ENCODE measurements at regions not wholly inside any gene's neighbourhood (a gene's known extent, or its start where the extent isn't known, plus 50 kb on each side); places are given as distances from the start of the nearest gene placed in this dataset.
"Not testable (repeated sequence)": the region's sequence is repeated elsewhere in the genome, so short reads cannot be mapped to it uniquely, and the experiment has no call there.

GRCh38 chr2:18267501-18267900 is 293.0 kb downstream of the RDH14 start:
- FAIRE-seq (no peak), DNase-seq (ENCODE audit: insufficient read length) (no peak)
- TF ChIP-seq TAF1 (IDR thresholded peaks at IDR 0.05; ENCODE audit: borderline replicate concordance, low read depth, low read length) (no peak), POLR2AphosphoS5 (IDR thresholded peaks at IDR 0.05; ENCODE audit: low read depth, low read length) (no peak)

- FAIRE-seq; DNase-seq (ENCODE audit: insufficient read length): not testable (repeated sequence)
Measured at GRCh38 chr2:18266699-18267098, 293.8 kb downstream of the RDH14 start.

- DNase-seq (ENCODE audit: insufficient read length) = no peak
- no peak for TF ChIP-seq POLR2AphosphoS5 (IDR thresholded peaks at IDR 0.05; ENCODE audit: low read depth, low read length)
- TF ChIP-seq POLR2A (IDR thresholded peaks at IDR 0.05; ENCODE audit: low read depth, low read length) = no peak
- no peak for TF ChIP-seq TAF1 (IDR thresholded peaks at IDR 0.05; ENCODE audit: borderline replicate concordance, low read depth, low read length)
- FAIRE-seq = no peak
Measured at GRCh38 chr2:18265614-18266586, 294.6 kb downstream of the RDH14 start.

GRCh38 chr2:18262601-18263000 is 297.9 kb downstream of the RDH14 start:
- TF ChIP-seq POLR2A (IDR thresholded peaks at IDR 0.05; ENCODE audit: low read depth, low read length) (no peak), POLR2AphosphoS5 (IDR thresholded peaks at IDR 0.05; ENCODE audit: low read depth, low read length) (no peak), TAF1 (IDR thresholded peaks at IDR 0.05; ENCODE audit: borderline replicate concordance, low read depth, low read length) (no peak)
- DNase-seq (ENCODE audit: insufficient read length) (no peak), FAIRE-seq (no peak)

- TF ChIP-seq TAF1 (IDR thresholded peaks at IDR 0.05; ENCODE audit: borderline replicate concordance, low read depth, low read length) (no peak), POLR2AphosphoS5 (IDR thresholded peaks at IDR 0.05; ENCODE audit: low read depth, low read length) (no peak), POLR2A (IDR thresholded peaks at IDR 0.05; ENCODE audit: low read depth, low read length) (no peak)
- DNase-seq (ENCODE audit: insufficient read length) (no peak), FAIRE-seq (no peak)
Measured at GRCh38 chr2:18253686-18254197, 306.7 kb downstream of the RDH14 start.

- TF ChIP-seq POLR2AphosphoS5 (IDR thresholded peaks at IDR 0.05; ENCODE audit: low read depth, low read length) = no peak
- no peak for TF ChIP-seq POLR2A (IDR thresholded peaks at IDR 0.05; ENCODE audit: low read depth, low read length)
- TF ChIP-seq TAF1 (IDR thresholded peaks at IDR 0.05; ENCODE audit: borderline replicate concordance, low read depth, low read length) = no peak
- no peak for DNase-seq (ENCODE audit: insufficient read length)
- FAIRE-seq = no peak
Measured at GRCh38 chr2:18251486-18251885, 309.0 kb downstream of the RDH14 start.

- no peak for FAIRE-seq
Measured at GRCh38 chr2:18247282-18248110, 313.0 kb downstream of the RDH14 start.

GRCh38 chr2:18245375-18245774 is 315.1 kb downstream of the RDH14 start:
- TF ChIP-seq TAF1 (IDR thresholded peaks at IDR 0.05; ENCODE audit: borderline replicate concordance, low read depth, low read length) (no peak), POLR2A (IDR thresholded peaks at IDR 0.05; ENCODE audit: low read depth, low read length) (no peak), POLR2AphosphoS5 (IDR thresholded peaks at IDR 0.05; ENCODE audit: low read depth, low read length) (no peak)
- no peak for FAIRE-seq
- DNase-seq (ENCODE audit: insufficient read length) = no peak

More at GRCh38 chr2:18247282-18248110, 313.0 kb downstream of the RDH14 start:
- TF ChIP-seq POLR2A (IDR thresholded peaks at IDR 0.05; ENCODE audit: low read depth, low read length) (no peak), POLR2AphosphoS5 (IDR thresholded peaks at IDR 0.05; ENCODE audit: low read depth, low read length) (no peak), TAF1 (IDR thresholded peaks at IDR 0.05; ENCODE audit: borderline replicate concordance, low read depth, low read length) (no peak)
- no peak for DNase-seq (ENCODE audit: insufficient read length)

- FAIRE-seq (no peak), DNase-seq (ENCODE audit: insufficient read length) (no peak)
- no peak for TF ChIP-seq POLR2AphosphoS5 (IDR thresholded peaks at IDR 0.05; ENCODE audit: low read depth, low read length)
- TF ChIP-seq POLR2A (IDR thresholded peaks at IDR 0.05; ENCODE audit: low read depth, low read length) = no peak
- no peak for TF ChIP-seq TAF1 (IDR thresholded peaks at IDR 0.05; ENCODE audit: borderline replicate concordance, low read depth, low read length)
Measured at GRCh38 chr2:18244845-18245244, 315.6 kb downstream of the RDH14 start.

- FAIRE-seq = no peak
- no peak for TF ChIP-seq POLR2AphosphoS5 (IDR thresholded peaks at IDR 0.05; ENCODE audit: low read depth, low read length)
- TF ChIP-seq TAF1 (IDR thresholded peaks at IDR 0.05; ENCODE audit: borderline replicate concordance, low read depth, low read length) = no peak
- TF ChIP-seq POLR2A (IDR thresholded peaks at IDR 0.05; ENCODE audit: low read depth, low read length) = no peak
- no peak for DNase-seq (ENCODE audit: insufficient read length)
Measured at GRCh38 chr2:18243816-18244215, 316.6 kb downstream of the RDH14 start.

GRCh38 chr2:18242716-18243115 is 317.7 kb downstream of the RDH14 start:
- TF ChIP-seq POLR2AphosphoS5 (IDR thresholded peaks at IDR 0.05; ENCODE audit: low read depth, low read length) (no peak), POLR2A (IDR thresholded peaks at IDR 0.05; ENCODE audit: low read depth, low read length) (no peak), TAF1 (IDR thresholded peaks at IDR 0.05; ENCODE audit: borderline replicate concordance, low read depth, low read length) (no peak)
- DNase-seq (ENCODE audit: insufficient read length) (no peak), FAIRE-seq (no peak)
